Fibroblast of lung (primary cell): ENCODE measurements at regions not wholly inside any gene's neighbourhood (a gene's known extent, or its start where the extent isn't known, plus 50 kb on each side); places are given as distances from the start of the nearest gene placed in this dataset.

Source experiments
- EZH2 ChIP-seq: IDR thresholded peaks from 2 replicates; pipeline ENCODE4 v1.5.1; 2012; ENCODE audit warnings: low read length, control low read depth, mild to moderate bottlenecking; ENCODE audit errors: missing control alignments
- TF ChIP-seq, protein P1 (sequence below), 2 donors: IDR thresholded peaks in 1 of 2; conservative IDR thresholded peaks in 1 of 2; 1 replicate in 1 of 2; 2 replicates in 1 of 2; pipeline ENCODE4 v1.5.1; 2011 to 2012; ENCODE audit warnings: low read length in 2 of 2, control low read depth in 1 of 2, inconsistent platforms in 1 of 2, low read depth in 1 of 2, mild to moderate bottlenecking in 1 of 2

DNA sequence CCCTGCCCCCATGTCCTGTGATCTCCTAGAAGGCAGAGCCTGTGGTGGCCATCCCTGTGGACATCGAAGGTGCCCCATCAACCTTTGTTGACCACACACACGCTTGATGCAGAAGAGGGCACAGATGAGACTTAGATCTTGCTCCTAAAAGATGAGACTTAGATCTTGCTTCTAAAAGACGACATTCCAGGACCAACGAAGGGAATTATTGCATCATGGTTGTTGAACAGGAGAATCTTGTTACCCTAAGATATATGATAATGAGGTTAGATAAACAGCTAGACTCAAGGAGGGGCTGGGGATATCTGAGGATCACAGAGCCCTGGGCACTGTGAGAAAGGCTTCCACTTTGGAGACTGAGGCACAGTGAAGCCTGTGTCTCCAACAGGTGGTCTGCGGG is 91.1 kb upstream of the WSCD2 start:
- TF ChIP-seq, protein P1, sequence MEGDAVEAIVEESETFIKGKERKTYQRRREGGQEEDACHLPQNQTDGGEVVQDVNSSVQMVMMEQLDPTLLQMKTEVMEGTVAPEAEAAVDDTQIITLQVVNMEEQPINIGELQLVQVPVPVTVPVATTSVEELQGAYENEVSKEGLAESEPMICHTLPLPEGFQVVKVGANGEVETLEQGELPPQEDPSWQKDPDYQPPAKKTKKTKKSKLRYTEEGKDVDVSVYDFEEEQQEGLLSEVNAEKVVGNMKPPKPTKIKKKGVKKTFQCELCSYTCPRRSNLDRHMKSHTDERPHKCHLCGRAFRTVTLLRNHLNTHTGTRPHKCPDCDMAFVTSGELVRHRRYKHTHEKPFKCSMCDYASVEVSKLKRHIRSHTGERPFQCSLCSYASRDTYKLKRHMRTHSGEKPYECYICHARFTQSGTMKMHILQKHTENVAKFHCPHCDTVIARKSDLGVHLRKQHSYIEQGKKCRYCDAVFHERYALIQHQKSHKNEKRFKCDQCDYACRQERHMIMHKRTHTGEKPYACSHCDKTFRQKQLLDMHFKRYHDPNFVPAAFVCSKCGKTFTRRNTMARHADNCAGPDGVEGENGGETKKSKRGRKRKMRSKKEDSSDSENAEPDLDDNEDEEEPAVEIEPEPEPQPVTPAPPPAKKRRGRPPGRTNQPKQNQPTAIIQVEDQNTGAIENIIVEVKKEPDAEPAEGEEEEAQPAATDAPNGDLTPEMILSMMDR (conservative IDR thresholded peaks at IDR 0.05 in 1 of 2, IDR thresholded peaks at IDR 0.05 in 1 of 2; ENCODE audit: low read depth in 1 of 2, low read length in 2 of 2), result no peak
- no peak for TF ChIP-seq EZH2
